Activated CD8-positive, alpha-beta memory T cell treated with anti-CD3 and anti-CD28 coated beads, Interleukin-2, amount 50 U/mL, for 24 hours (primary cell): ENCODE measurements at regions not wholly inside any gene's neighbourhood (a gene's known extent, or its start where the extent isn't known, plus 50 kb on each side); places are given as distances from the start of the nearest gene placed in this dataset.
"Not testable (repeated sequence)": the region's sequence is repeated elsewhere in the genome, so short reads cannot be mapped to it uniquely, and the experiment has no call there.

ENCODE experiments used
- DNase-seq: peaks from one replicate; pipeline ENCODE4 v3.0.0-alpha.2; 2020; ENCODE audit errors: extremely low read depth

- DNase-seq: no peak
These were observed 130.7 kb upstream of the NR3C1 start for GRCh38 chr5:143533978-143534760.

- no peak for DNase-seq
These were observed 130.0 kb upstream of the NR3C1 start for GRCh38 chr5:143533475-143533874.

GRCh38 chr5:143527808-143528207 is 124.3 kb upstream of the NR3C1 start:
- DNase-seq: no peak

- no peak for DNase-seq
These were observed 121.7 kb upstream of the NR3C1 start for GRCh38 chr5:143525176-143525575.

GRCh38 chr5:143524338-143524945 is 121.0 kb upstream of the NR3C1 start:
- DNase-seq: no peak

- no peak for DNase-seq
These were observed 118.4 kb upstream of the NR3C1 start for GRCh38 chr5:143521846-143522400.

- no peak for DNase-seq
These were observed 117.7 kb upstream of the NR3C1 start for GRCh38 chr5:143521141-143521540.

- DNase-seq: not testable (repeated sequence)
These were observed 115.7 kb upstream of the NR3C1 start for GRCh38 chr5:143519215-143519614.

- DNase-seq: not testable (repeated sequence)
These were observed 114.3 kb upstream of the NR3C1 start for GRCh38 chr5:143517824-143518223.

GRCh38 chr5:143516249-143516648 is 112.8 kb upstream of the NR3C1 start:
- DNase-seq: no peak

GRCh38 chr5:143515829-143516228 is 112.3 kb upstream of the NR3C1 start:
- DNase-seq: no peak

- DNase-seq: no peak
These were observed 111.3 kb upstream of the NR3C1 start for GRCh38 chr5:143514616-143515335.

GRCh38 chr5:143513720-143514119 is 110.2 kb upstream of the NR3C1 start:
- no peak for DNase-seq

- DNase-seq: no peak
These were observed 108.2 kb upstream of the NR3C1 start for GRCh38 chr5:143511736-143512135.

GRCh38 chr5:143509758-143510221 is 106.3 kb upstream of the NR3C1 start:
- DNase-seq: no peak

GRCh38 chr5:143506836-143507552 is 103.5 kb upstream of the NR3C1 start:
- no peak for DNase-seq

GRCh38 chr5:143505934-143506333 is 102.4 kb upstream of the NR3C1 start:
- no peak for DNase-seq

GRCh38 chr5:143505354-143505753 is 101.9 kb upstream of the NR3C1 start:
- no peak for DNase-seq

GRCh38 chr5:143501310-143502044 is 98.0 kb upstream of the NR3C1 start:
- no peak for DNase-seq

- no peak for DNase-seq
These were observed 96.1 kb upstream of the NR3C1 start for GRCh38 chr5:143499480-143500114.

GRCh38 chr5:143498821-143499220 is 95.3 kb upstream of the NR3C1 start:
- DNase-seq: no peak
